ENCODE measurements at regions not wholly inside any gene's neighbourhood (a gene's known extent, or its start where the extent isn't known, plus 50 kb on each side); places are given as distances from the start of the nearest gene placed in this dataset.
A peak's percentile ranks its signal among the peaks of the same experiment; 100 is the strongest.

DNA sequence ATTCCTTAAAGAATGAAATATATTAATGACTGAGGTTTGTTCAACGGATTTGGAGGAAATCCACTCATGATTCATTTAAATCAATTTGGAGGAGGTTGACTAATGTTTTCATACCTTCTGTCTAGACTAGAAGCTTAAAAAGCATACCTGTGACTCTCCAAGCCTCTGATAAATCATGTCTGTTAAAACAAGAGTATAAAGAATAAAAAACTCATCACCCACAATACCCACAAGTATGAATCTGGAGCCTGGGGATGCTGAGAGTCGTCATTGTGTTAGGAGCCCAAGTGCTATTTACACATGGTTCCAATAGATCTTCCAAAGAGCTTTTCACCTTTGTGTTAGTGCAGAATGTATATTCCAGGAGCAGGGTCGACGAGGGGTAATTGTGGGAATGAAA is 86.8 kb upstream of the ADAMTS20 start:
- Histone ChIP-seq H2AFZ (ENCODE audit: low read length) (no peak overlapping the region), H3K27ac (ENCODE audit: insufficient read depth, low read length) (no peak overlapping the region), H3K4me2 (ENCODE audit: extremely low read depth, insufficient read depth, low read length) (no peak overlapping the region), H3K36me3 (ENCODE audit: control insufficient read depth, insufficient read depth, low read length) (no peaks in the 10 kb centered on the region), H3K79me2 (ENCODE audit: control insufficient read depth, insufficient read depth, low read length) (no peaks in the 10 kb centered on the region), H3K4me3 (replicated peaks in 1 of 4; ENCODE audit: control extremely low read depth in 1 of 4, insufficient read depth in 1 of 4, low read depth in 3 of 4, low read length in 4 of 4) (no peak overlapping the region), H3K9me3 (ENCODE audit: control insufficient read depth, insufficient read depth, low read depth, low read length) (no peaks in the 10 kb centered on the region), H4K20me1 (ENCODE audit: control insufficient read depth, extremely low read depth, insufficient read depth, low read length) (no peaks in the 10 kb centered on the region), H3K9ac (ENCODE audit: insufficient read depth, low read length) (no peak overlapping the region), H3K27me3 (ENCODE audit: control insufficient read depth, insufficient read depth, low read length) (no peaks in the 10 kb centered on the region), H3K4me1 (ENCODE audit: control insufficient read depth, extremely low read depth, insufficient read depth, low read length) (no peaks in the 10 kb centered on the region)
- peak in 1 of 2 donors; percentile 51 for DNase-seq (ENCODE audit: low read depth in 2 of 2)
- TF ChIP-seq, protein P1, sequence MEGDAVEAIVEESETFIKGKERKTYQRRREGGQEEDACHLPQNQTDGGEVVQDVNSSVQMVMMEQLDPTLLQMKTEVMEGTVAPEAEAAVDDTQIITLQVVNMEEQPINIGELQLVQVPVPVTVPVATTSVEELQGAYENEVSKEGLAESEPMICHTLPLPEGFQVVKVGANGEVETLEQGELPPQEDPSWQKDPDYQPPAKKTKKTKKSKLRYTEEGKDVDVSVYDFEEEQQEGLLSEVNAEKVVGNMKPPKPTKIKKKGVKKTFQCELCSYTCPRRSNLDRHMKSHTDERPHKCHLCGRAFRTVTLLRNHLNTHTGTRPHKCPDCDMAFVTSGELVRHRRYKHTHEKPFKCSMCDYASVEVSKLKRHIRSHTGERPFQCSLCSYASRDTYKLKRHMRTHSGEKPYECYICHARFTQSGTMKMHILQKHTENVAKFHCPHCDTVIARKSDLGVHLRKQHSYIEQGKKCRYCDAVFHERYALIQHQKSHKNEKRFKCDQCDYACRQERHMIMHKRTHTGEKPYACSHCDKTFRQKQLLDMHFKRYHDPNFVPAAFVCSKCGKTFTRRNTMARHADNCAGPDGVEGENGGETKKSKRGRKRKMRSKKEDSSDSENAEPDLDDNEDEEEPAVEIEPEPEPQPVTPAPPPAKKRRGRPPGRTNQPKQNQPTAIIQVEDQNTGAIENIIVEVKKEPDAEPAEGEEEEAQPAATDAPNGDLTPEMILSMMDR (conservative IDR thresholded peaks at IDR 0.05 in 1 of 2, IDR thresholded peaks at IDR 0.05 in 1 of 2; ENCODE audit: low read depth in 1 of 2, low read length in 2 of 2), result no peak
- no peak for TF ChIP-seq EZH2 (IDR thresholded peaks at IDR 0.05; ENCODE audit: low read length, missing control alignments)

GRCh38 chr12:43636725-43637463 is 84.9 kb upstream of the ADAMTS20 start:
- DNase-seq (ENCODE audit: low read depth in 2 of 2), result no peak

DNA sequence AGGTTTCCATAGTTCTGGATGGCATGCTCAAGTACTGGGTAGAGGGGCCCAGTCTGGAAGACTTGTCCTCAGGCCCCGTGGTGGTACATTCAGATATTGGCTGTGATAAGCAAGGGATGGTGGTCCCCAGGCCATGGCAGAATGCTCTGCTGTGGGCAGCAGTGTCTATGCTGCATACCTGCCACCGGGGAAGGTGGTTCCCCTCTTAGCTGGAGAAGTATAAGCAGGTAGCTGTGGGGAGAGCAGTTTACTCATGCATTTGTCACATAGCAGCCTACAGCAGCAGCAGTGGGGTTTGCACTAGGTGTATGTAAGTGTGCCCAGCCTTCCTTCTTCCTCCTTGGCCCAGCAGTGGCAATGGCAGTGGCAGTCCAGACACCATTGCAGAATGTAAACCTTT is 69.3 kb upstream of the ADAMTS20 start:
- Histone ChIP-seq H3K79me2 (ENCODE audit: control insufficient read depth, insufficient read depth, low read length) (no peaks in the 10 kb centered on the region), H3K4me2 (ENCODE audit: extremely low read depth, insufficient read depth, low read length) (no peak overlapping the region), H4K20me1 (ENCODE audit: control insufficient read depth, extremely low read depth, insufficient read depth, low read length) (no peaks in the 10 kb centered on the region), H3K4me3 (replicated peaks in 1 of 4; ENCODE audit: control extremely low read depth in 1 of 4, insufficient read depth in 1 of 4, low read depth in 3 of 4, low read length in 4 of 4) (no peak overlapping the region), H3K9me3 (ENCODE audit: control insufficient read depth, insufficient read depth, low read depth, low read length) (no peaks in the 10 kb centered on the region), H2AFZ (ENCODE audit: low read length) (no peak overlapping the region), H3K36me3 (ENCODE audit: control insufficient read depth, insufficient read depth, low read length) (no peaks in the 10 kb centered on the region), H3K27ac (ENCODE audit: insufficient read depth, low read length) (no peak overlapping the region), H3K4me1 (ENCODE audit: control insufficient read depth, extremely low read depth, insufficient read depth, low read length) (no peaks in the 10 kb centered on the region), H3K27me3 (ENCODE audit: control insufficient read depth, insufficient read depth, low read length) (no peaks in the 10 kb centered on the region), H3K9ac (ENCODE audit: insufficient read depth, low read length) (no peak overlapping the region)
- TF ChIP-seq EZH2 (IDR thresholded peaks at IDR 0.05; ENCODE audit: low read length, missing control alignments), result no peak
- TF ChIP-seq, protein P1 (conservative IDR thresholded peaks at IDR 0.05 in 1 of 2, IDR thresholded peaks at IDR 0.05 in 1 of 2; ENCODE audit: low read depth in 1 of 2, low read length in 2 of 2), result no peak
- DNase-seq (ENCODE audit: low read depth in 2 of 2), result no peak

More at GRCh38 chr12:43636725-43637463, 84.9 kb upstream of the ADAMTS20 start:
- Histone ChIP-seq H3K4me2 (ENCODE audit: extremely low read depth, insufficient read depth, low read length) (no peak overlapping the region), H3K27me3 (ENCODE audit: control insufficient read depth, insufficient read depth, low read length) (no peaks in the 10 kb centered on the region), H3K79me2 (ENCODE audit: control insufficient read depth, insufficient read depth, low read length) (no peaks in the 10 kb centered on the region), H3K9me3 (ENCODE audit: control insufficient read depth, insufficient read depth, low read depth, low read length) (no peaks in the 10 kb centered on the region), H4K20me1 (ENCODE audit: control insufficient read depth, extremely low read depth, insufficient read depth, low read length) (no peaks in the 10 kb centered on the region), H3K9ac (ENCODE audit: insufficient read depth, low read length) (no peak overlapping the region), H3K27ac (ENCODE audit: insufficient read depth, low read length) (no peak overlapping the region), H3K36me3 (ENCODE audit: control insufficient read depth, insufficient read depth, low read length) (no peaks in the 10 kb centered on the region), H2AFZ (ENCODE audit: low read length) (no peak overlapping the region), H3K4me1 (ENCODE audit: control insufficient read depth, extremely low read depth, insufficient read depth, low read length) (no peaks in the 10 kb centered on the region), H3K4me3 (replicated peaks in 1 of 4; ENCODE audit: control extremely low read depth in 1 of 4, insufficient read depth in 1 of 4, low read depth in 3 of 4, low read length in 4 of 4) (no peak overlapping the region)
- TF ChIP-seq, protein P1 (conservative IDR thresholded peaks at IDR 0.05 in 1 of 2, IDR thresholded peaks at IDR 0.05 in 1 of 2; ENCODE audit: low read depth in 1 of 2, low read length in 2 of 2), result no peak
- no peak for TF ChIP-seq EZH2 (IDR thresholded peaks at IDR 0.05; ENCODE audit: low read length, missing control alignments)
